AG04450 (cell line): ENCODE measurements at regions not wholly inside any gene's neighbourhood (a gene's known extent, or its start where the extent isn't known, plus 50 kb on each side); places are given as distances from the start of the nearest gene placed in this dataset.

Source experiments
- CTCF ChIA-PET: fragments of 300-600, 350-600 bp; formaldehyde crosslinking; extraction: SDS; loops from one replicate; lab custom pipeline; 2022; ENCODE audit warnings: antibody characterized with exemption, inconsistent platforms; lab: Charles Lee
- POLR2A ChIA-PET: fragments of 350-600 bp; formaldehyde crosslinking; extraction: SDS; loops from one replicate; lab custom pipeline; 2021; ENCODE audit warnings: antibody characterized with exemption, inconsistent platforms; lab: Yijun Ruan, JAX
- DNase-seq: peaks from one replicate; pipeline ENCODE4 v3.0.0-alpha.2; 2011; ENCODE audit warnings: low read depth, low spot score
- H3K27ac ChIP-seq: one replicate; pipeline ENCODE4 v1.5.1; 2012; ENCODE audit warnings: low read depth, low read length, control low read depth
- H3K27me3 ChIP-seq: one replicate; pipeline ENCODE4 v1.6.0; 2012; ENCODE audit warnings: low read length; ENCODE audit not compliant: control insufficient read depth, insufficient read depth
- H3K4me3 ChIP-seq: 2 replicates; pipeline ENCODE4 v1.5.1; 2011; ENCODE audit warnings: mild to moderate bottlenecking, low read depth, low read length, control low read depth
- H3K9me3 ChIP-seq: 2 replicates; pipeline ENCODE4 v1.5.1; 2012; ENCODE audit warnings: low read length; ENCODE audit not compliant: control insufficient read depth, insufficient read depth
- CTCF ChIP-seq: IDR thresholded peaks from 2 replicates; pipeline ENCODE4 v1.5.1; 2011; ENCODE audit warnings: low read depth, low read length, control low read depth, inconsistent platforms

GRCh38 chr15:95830281-95830680 is 500.2 kb upstream of the NR2F2 start:
- Histone ChIP-seq H3K27me3 (no peaks in the 10 kb centered on the region), H3K27ac (no peak overlapping the region), H3K4me3 (no peak overlapping the region), H3K9me3 (no peaks in the 10 kb centered on the region)
- ChIA-PET POLR2A (no interaction called here), CTCF (no interaction called here)
- no peak for TF ChIP-seq CTCF
- DNase-seq: no peak

- no peak for TF ChIP-seq CTCF
- Histone ChIP-seq H3K4me3 (no peak overlapping the region), H3K27me3 (no peaks in the 10 kb centered on the region), H3K9me3 (no peaks in the 10 kb centered on the region), H3K27ac (no peak overlapping the region)
- CTCF ChIA-PET: no interaction called here
- POLR2A ChIA-PET: no interaction called here
- no peak for DNase-seq
Measured at GRCh38 chr15:95832668-95833067, 497.8 kb upstream of the NR2F2 start.

GRCh38 chr15:95834028-95834804 is 496.3 kb upstream of the NR2F2 start:
- H3K27me3 ChIP-seq: no peaks in the 10 kb centered on the region
- no peak overlapping the region for H3K4me3 ChIP-seq
- no peak for TF ChIP-seq CTCF
- no peak overlapping the region for H3K27ac ChIP-seq
- no peaks in the 10 kb centered on the region for H3K9me3 ChIP-seq
- ChIA-PET POLR2A (no interaction called here), CTCF (no interaction called here)
- no peak for DNase-seq

- Histone ChIP-seq H3K4me3 (no peak overlapping the region), H3K9me3 (no peaks in the 10 kb centered on the region), H3K27ac (no peak overlapping the region), H3K27me3 (no peaks in the 10 kb centered on the region)
- CTCF ChIA-PET: interaction anchor here (1.1 kb wide), 1 partner anchor 577 kb away, joined by 3 read pairs; no protein-coding TSS in a partner anchor
- TF ChIP-seq CTCF: no peak
- POLR2A ChIA-PET: no interaction called here
- no peak for DNase-seq
Measured at GRCh38 chr15:95836536-95836935, 494.0 kb upstream of the NR2F2 start.

GRCh38 chr15:95837341-95838004 is 493.0 kb upstream of the NR2F2 start:
- DNase-seq: no peak
- TF ChIP-seq CTCF: no peak
- Histone ChIP-seq H3K27ac (no peak overlapping the region), H3K4me3 (no peak overlapping the region), H3K9me3 (no peaks in the 10 kb centered on the region), H3K27me3 (no peaks in the 10 kb centered on the region)
- POLR2A ChIA-PET: no interaction called here
- CTCF ChIA-PET: interaction anchor here (1.0 to 1.1 kb wide), 2 partner anchors 490 to 578 kb away, joined by 3 to 5 read pairs; no protein-coding TSS in a partner anchor
